ENCODE measurements at regions not wholly inside any gene's neighbourhood (a gene's known extent, or its start where the extent isn't known, plus 50 kb on each side); places are given as distances from the start of the nearest gene placed in this dataset.

- no peak for DNase-seq (ENCODE audit: low spot score)
These were observed 597.3 kb upstream of the PLXNA2 start for GRCh38 chr1:208841436-208841835.

DNA sequence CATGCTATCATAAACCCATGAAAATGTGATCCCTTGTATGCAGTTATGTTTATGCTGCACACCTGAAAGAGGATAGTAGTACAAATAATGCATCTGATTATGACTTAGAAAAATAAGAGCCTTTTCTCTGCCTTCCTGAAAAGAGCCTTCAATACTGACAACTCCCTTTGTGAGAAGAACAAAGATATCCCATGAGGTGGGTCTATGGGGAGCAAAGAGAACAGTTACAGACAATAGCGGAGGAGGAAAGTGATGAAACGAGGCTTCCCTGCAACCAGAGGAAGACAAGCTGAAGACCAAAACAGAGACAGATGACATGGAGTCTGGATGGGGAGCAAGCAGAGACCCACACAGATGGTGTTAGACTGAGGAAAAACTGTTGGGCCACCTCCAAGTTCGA, 598.3 kb upstream of the PLXNA2 start:
- DNase-seq (ENCODE audit: low spot score), result no peak

- DNase-seq (ENCODE audit: low spot score), result no peak
These were observed 600.0 kb upstream of the PLXNA2 start for GRCh38 chr1:208844158-208844557.

GRCh38 chr1:208848854-208849253, 604.7 kb upstream of the PLXNA2 start:
- DNase-seq (ENCODE audit: low spot score), result no peak

GRCh38 chr1:208850442-208850841, 606.3 kb upstream of the PLXNA2 start:
- peak; percentile 43 for DNase-seq (ENCODE audit: low spot score)

DNA sequence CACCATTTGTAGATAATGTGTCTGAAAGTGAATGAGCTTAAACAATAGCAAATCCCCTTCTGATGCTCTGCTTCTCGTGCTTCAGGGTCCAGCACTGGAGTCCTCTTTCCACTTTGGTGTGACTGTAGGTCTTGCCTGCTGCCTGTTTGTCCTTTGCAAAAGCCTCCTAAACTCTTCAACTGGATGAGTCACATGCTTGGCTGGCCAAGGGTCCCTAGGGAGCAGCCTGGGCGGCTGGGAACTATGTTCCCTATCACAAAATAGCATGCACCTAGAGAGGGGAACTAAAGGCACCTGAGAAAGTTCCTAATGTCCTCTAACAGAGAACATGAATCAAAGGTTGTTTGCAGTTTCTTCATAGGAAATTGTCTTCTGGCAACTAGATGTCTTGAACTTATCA, 607.2 kb upstream of the PLXNA2 start:
- DNase-seq (ENCODE audit: low spot score), result peak; percentile 42

- no peak for DNase-seq (ENCODE audit: low spot score)
These were observed 608.7 kb upstream of the PLXNA2 start for GRCh38 chr1:208852911-208853310.

DNA sequence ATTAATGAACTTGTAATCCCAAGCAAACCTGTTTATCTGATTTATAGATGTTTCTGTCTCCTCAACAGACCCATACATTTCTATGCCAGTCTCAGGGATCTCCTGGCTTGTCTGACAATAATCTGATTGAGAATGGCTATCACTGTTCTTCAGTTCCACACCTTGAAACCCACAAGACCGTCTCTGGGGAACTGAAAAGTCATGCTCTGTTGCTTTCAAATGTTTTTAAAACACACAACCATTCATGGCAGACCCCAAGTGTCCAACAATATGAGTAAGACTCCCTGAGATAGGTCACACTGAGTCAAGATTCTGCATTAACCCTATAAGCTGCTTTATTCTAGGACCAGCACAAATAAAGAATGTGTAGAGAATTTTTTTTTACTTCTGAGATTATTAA, 611.2 kb upstream of the PLXNA2 start:
- DNase-seq (ENCODE audit: low spot score), result peak; percentile 23

GRCh38 chr1:208857465-208857864, 613.3 kb upstream of the PLXNA2 start:
- DNase-seq (ENCODE audit: low spot score), result no peak

- no peak for DNase-seq (ENCODE audit: low spot score)
These were observed 614.6 kb upstream of the PLXNA2 start for GRCh38 chr1:208858738-208859137.

- DNase-seq (ENCODE audit: low spot score), result no peak
These were observed 620.3 kb upstream of the PLXNA2 start for GRCh38 chr1:208864366-208864965.

DNA sequence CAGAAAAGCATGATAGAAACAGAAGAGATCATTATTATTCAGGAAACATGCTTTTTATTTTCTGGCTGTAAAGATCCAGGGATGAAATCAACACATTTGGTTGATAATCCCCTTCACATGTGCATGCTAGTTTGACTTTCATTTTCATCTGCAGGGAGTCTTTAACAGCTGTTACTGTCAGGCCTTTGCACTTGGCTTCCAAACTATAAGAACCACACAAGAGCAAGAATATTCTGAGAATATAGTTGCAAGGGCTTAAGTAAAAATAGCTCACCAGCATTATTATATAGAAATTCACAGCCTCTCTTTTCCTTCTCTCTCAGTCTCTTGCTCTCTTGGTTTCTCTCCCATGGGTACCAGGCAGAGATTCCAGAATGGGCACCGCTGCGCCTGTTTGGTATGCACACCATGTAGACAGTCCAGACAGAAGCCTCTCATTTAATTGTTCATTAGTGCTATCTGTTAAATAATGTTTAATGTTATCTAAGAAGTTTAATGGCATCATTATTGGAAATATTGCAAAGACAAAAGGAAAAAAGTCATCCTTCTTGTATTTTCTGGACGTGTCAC, 622.3 kb upstream of the PLXNA2 start:
- DNase-seq (ENCODE audit: low spot score), result no peak

- DNase-seq (ENCODE audit: low spot score), result no peak
These were observed 624.4 kb upstream of the PLXNA2 start for GRCh38 chr1:208868554-208868953.

DNA sequence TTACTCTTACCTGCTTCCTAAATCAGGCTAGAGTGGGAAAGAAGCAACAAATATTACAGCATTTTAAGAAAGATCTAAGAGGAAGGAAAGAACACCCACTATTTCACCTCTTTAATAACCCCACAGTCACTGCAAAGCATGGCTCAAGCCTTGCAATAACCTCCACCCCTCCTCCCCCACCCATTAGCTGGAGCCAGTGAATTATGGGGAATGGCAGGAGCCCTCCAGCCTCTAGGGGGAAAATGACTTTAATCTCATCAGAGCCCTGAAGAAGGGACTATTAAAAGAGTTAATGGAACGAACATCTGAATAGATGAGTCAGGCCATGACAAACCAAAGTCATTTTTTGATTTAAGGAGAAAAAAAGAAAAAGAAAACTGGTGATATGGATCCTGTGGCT, 630.7 kb upstream of the PLXNA2 start:
- DNase-seq (ENCODE audit: low spot score), result no peak

DNA sequence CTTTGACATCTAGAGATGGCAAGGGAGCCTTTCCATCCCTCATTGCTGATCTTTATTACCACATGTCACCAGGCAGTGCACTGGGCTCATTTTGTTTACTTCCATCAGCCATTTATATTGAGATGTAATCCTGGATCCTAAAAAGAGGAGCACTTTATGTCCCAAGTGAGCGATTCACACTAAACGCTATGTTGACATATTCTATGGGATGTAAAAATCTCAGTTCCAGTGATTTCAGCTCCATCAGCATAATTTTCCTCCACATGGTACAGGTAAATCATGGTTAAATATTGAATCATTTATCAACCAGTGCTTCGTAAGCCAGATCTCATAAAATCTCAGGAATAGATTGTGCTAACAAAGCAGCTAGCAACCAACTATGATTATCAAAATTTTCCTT, 634.8 kb upstream of the PLXNA2 start:
- no peak for DNase-seq (ENCODE audit: low spot score)

- no peak for DNase-seq (ENCODE audit: low spot score)
These were observed 636.4 kb upstream of the PLXNA2 start for GRCh38 chr1:208880433-208881100.

DNA sequence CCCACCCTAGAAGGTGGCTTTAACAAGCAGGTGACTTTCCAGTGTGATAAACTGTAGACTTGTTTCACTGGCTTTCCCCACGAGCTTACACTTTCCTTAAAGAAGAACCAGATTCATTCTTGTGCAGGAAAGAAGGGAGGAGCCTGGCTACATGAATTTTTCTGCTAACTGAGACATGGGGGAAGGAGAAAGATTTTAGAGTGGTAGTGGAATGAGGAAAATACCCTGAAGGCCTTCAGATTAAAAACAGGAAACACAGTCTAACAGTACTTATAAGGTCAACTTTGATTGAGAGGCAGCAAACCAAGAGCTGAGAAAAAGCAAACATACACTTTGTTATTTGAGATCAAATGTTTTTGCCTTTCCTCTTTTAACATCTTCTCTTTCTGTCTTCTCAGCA, 640.9 kb upstream of the PLXNA2 start:
- no peak for DNase-seq (ENCODE audit: low spot score)

GRCh38 chr1:208885650-208886049, 641.5 kb upstream of the PLXNA2 start:
- no peak for DNase-seq (ENCODE audit: low spot score)

- DNase-seq (ENCODE audit: low spot score), result no peak
These were observed 644.2 kb upstream of the PLXNA2 start for GRCh38 chr1:208888376-208888775.

GRCh38 chr1:208892147-208892546, 648.0 kb upstream of the PLXNA2 start:
- DNase-seq (ENCODE audit: low spot score), result no peak

DNA sequence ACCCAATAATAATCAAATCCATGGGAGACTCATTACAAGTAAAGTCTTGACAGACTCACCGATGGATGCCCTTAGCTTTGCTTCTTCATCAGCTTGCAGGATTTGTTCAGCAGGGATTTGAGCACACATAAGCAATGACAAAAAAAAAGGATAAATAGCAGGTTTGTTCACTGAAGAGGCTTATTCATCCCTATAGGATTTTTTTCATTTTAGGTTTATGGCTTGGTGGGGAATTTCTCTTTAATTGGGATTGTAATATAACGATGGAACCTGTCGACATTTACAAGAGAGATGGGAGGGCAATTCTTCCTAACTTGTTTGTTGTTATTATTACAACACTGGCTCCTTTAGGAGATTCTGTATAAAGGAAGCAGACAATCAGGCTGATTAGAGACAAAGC, 649.1 kb upstream of the PLXNA2 start:
- DNase-seq (ENCODE audit: low spot score), result no peak

DNA sequence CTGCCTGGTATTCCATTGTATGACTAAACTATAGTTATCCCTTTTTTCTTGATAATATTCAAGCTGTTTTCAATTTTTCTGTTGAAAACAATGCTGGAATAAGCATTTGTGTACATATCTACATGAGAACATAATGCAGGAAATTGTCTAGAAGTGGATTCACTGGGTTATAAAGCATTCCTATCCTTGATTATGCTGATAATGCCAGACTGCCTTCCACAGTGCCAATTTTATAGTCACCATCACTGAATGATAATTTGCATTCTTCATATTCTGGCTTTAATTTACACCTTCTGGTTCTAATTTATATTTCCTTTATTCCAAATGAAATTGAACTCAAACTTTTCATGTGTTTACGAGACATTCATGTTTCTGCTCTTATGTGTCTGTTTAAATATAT, 651.0 kb upstream of the PLXNA2 start:
- DNase-seq (ENCODE audit: low spot score), result no peak

DNA sequence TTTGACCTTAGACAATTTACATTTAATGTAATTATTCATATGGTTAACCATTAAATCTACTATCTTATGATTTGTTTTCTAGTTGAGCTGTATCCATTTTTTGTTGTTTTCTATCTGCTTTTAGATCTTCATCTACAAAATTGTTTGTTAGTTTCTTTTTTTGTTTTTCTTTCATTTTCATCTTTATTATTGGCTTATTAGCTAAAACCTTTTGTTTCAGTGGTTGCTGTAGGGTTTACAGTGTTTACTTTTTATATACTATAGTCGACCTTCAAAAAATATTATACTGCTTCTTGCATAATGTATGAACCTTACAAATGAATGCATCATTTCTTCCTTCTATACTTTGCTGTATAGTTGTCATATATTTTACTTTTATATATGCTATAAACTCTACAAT, 651.6 kb upstream of the PLXNA2 start:
- no peak for DNase-seq (ENCODE audit: low spot score)

All from SK-N-DZ (cell line).